ENCODE measurements at regions not wholly inside any gene's neighbourhood (a gene's known extent, or its start where the extent isn't known, plus 50 kb on each side); places are given as distances from the start of the nearest gene placed in this dataset.
"Not testable (repeated sequence)": the region's sequence is repeated elsewhere in the genome, so short reads cannot be mapped to it uniquely, and the experiment has no call there.

DNA sequence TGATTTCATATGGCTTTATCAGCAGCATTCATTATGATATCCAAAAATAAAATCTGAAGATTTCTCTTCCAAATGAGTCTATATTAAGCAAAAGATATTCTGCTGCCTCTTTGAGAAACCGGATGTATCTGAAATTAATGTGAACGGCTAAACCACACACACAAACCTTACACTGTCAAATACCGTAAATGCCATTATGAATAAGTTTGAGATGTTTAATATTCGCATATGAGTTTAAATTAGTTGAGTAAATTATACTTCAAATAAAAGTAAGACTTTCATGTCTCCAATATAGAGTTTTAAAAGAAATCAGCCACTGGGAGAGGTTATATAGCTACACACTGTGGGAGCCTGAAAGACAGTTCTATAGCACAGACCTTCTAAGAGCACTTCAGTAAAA lies 566.6 kb upstream of the CHD1 start:
- not testable (repeated sequence) for TF ChIP-seq CTCF (IDR thresholded peaks at IDR 0.05; ENCODE audit: low read depth, low read length, poor library complexity, severe bottlenecking); EZH2phosphoT487 (IDR thresholded peaks at IDR 0.05; ENCODE audit: borderline replicate concordance, low read length)
